Choroid plexus epithelial cell (primary cell): ENCODE measurements at regions not wholly inside any gene's neighbourhood (a gene's known extent, or its start where the extent isn't known, plus 50 kb on each side); places are given as distances from the start of the nearest gene placed in this dataset.

ENCODE experiments used
- DNase-seq: peaks from one replicate; pipeline ENCODE4 v3.0.0-alpha.2; 2010; ENCODE audit warnings: low read depth
- H3K4me3 ChIP-seq: 2 replicates; pipeline ENCODE4 v1.5.1; 2011; ENCODE audit warnings: low read depth, mild to moderate bottlenecking, control low read depth, low read length, moderate library complexity
- CTCF ChIP-seq: conservative IDR thresholded peaks from 2 replicates; pipeline ENCODE4 v1.5.1; 2011; ENCODE audit warnings: low read depth, mild to moderate bottlenecking, control low read depth, inconsistent platforms, low read length, moderate library complexity

- no peak for TF ChIP-seq CTCF
- no peak overlapping the region for H3K4me3 ChIP-seq
- DNase-seq, result no peak
Observed at GRCh38 chr3:22141769-22142168, 390.8 kb upstream of the ZNF385D start.

DNA sequence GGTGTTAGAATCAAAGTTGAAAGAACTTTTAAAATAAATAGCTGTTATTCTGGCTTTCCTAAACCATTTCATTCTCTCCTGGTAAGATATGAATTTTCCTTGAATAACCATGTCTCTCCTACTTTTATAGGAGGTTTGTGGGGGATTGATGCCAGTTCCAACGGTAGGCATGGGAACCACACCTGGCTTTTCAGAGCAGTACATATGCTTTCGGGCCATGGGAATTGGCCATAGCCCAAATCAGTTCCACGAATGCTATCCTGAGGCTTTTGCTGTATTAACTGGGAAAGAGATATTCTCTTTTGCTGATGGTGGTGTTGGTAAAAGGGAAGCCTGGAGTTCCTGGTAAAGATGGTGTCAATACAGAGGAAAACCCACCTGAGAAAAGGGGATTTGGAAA is 396.2 kb upstream of the ZNF385D start:
- no peak for DNase-seq
- H3K4me3 ChIP-seq, result no peak overlapping the region
- TF ChIP-seq CTCF, result no peak

DNA sequence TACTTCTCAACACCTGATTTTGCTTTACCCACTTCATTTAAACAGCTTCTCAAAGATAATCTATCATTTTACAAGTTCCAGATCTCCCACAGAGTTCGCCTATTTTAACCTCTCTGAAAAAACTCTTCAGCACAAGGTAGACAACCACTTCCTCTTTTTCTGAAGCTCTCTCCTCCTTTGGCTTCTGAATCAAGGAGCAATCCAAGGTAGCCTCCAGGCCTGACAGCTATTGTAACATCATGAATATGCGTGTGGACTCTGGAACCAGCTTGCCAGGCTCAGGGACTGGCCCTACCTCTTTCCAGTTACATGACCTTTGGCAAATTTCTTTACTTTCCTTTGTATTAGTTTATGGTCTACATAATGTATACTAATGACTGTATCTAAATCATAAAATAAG is 405.9 kb upstream of the ZNF385D start:
- DNase-seq, result no peak
- no peak for TF ChIP-seq CTCF

GRCh38 chr3:22157848-22158247 is 406.8 kb upstream of the ZNF385D start:
- H3K4me3 ChIP-seq, result no peak overlapping the region
- no peak for TF ChIP-seq CTCF
- DNase-seq, result no peak

More for the DNA sequence above, 405.9 kb upstream of the ZNF385D start:
- H3K4me3 ChIP-seq, result no peak overlapping the region

DNA sequence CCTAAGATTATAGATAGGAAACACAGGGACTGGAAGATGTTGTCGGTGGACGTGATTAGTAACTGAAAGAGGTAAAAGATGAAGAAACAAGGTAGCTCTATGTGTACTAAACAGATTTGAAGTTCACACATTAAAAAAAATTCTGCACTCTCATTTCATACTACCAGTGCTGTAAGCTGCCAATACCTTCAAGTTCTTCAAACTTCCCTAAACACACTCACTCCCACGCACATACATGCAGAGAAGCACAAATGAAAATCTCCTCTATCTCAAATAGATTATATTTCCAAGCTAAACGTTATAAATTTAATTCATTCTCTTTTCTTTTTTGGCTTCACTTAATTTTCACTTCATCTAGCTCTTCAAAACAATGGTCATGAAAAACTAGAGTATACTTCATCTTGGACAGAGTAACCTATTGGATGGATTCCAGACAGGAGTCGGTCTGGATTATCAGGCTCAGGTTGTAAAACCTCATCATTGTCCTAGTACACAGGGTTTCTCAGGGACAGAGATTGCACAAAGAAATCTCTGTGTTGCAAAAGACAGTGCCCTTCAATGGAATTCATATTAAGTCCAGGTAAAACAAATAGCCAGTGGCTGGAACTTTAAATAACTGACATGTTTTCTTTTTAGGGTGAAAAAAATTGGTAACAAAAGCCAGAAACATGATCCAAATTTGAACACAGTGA is 408.1 kb upstream of the ZNF385D start:
- H3K4me3 ChIP-seq, result no peak overlapping the region
- no peak for TF ChIP-seq CTCF
- DNase-seq, result no peak

- TF ChIP-seq CTCF, result no peak
- no peak for DNase-seq
- no peak overlapping the region for H3K4me3 ChIP-seq
Observed at GRCh38 chr3:22161315-22161714, 410.3 kb upstream of the ZNF385D start.

DNA sequence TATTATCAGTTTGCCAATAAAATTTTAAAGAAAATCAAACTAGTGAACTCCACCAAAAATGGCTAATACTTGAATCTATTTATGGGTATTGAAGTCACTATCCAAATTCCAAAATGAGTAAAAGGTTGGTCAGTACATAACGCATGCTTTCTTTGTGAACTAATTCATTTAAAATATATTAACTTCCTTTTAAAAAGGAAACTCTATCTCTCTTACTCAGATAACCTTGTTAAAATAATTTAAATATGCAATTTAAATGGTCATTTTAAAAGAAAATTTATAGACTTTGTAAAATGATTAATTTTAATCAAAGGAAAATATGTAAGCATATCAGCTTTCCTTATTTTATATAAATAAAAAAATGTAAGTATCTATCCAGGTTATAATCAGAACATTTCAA is 419.4 kb upstream of the ZNF385D start:
- no peak for DNase-seq
- TF ChIP-seq CTCF, result no peak
- H3K4me3 ChIP-seq, result no peak overlapping the region
